ENCODE measurements at regions not wholly inside any gene's neighbourhood (a gene's known extent, or its start where the extent isn't known, plus 50 kb on each side); places are given as distances from the start of the nearest gene placed in this dataset.

DNA sequence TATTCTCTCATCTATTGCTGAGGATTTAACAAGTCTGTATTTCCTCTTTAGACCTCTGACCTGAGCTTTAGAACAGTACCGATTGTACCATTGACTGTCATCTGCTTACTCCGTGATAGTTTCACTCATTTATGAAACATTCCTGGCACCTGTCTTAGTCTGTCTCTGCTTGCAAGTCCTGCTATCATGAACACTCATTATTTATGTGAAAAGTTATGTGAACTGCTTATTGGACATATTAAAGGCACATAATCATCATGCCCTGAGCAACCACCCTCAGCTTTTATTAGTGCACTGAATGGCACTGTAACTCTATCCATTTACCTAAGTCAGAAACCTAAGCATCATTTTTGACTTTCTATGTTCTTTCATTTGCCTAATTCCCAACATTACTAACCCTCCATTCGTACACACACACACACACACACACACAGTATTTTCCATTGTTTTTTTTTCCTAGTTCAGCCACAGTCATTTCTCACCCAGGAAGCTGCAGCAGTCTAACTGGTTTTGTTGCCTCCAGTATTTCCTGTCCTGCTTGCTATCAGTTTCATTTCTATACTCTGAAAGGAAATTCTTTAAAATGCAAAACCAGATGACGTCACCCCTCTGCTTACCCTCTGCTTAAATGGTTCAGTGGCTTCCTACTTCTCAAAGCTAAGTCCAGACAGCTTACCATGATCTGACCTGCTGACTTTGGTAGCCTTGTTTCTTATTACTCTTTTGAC is 146.1 kb downstream of the HAUS1 start:
- Histone ChIP-seq H3K9me3 (ENCODE audit: low read depth) (no peaks in the 10 kb centered on the region), H2AFZ (no peak overlapping the region), H4K20me1 (ENCODE audit: insufficient read depth) (no peaks in the 10 kb centered on the region), H3K27ac (peak overlapping the region; percentile 32), H3K4me3 (no peak overlapping the region), H3K4me2 (ENCODE audit: unreplicated experiment) (peak overlapping the region; percentile 6), H3F3A (ENCODE audit: insufficient read depth) (peaks cover 32% of the 10 kb centered on the region), H3K36me3 (ENCODE audit: low read depth) (0 out of 2 replicates have a peak, but pooled peaks cover 8% of the 10 kb centered on the region), H3K4me1 (ENCODE audit: insufficient read depth) (peaks cover 29% of the 10 kb centered on the region), H3K9ac (no peak overlapping the region), H3K79me2 (ENCODE audit: insufficient read depth) (peaks cover 85% of the 10 kb centered on the region), H3K27me3 (replicated peaks; ENCODE audit: insufficient read depth) (no peaks in the 10 kb centered on the region), H3K9me2 (ENCODE audit: insufficient read depth) (no peaks in the 10 kb centered on the region)
- in situ Hi-C loops (cut with MboI) = no loop called here
- TF ChIP-seq EZH2 (IDR thresholded peaks at IDR 0.05; ENCODE audit: insufficient read depth, poor library complexity, severe bottlenecking) = no peak
- no peak for TF ChIP-seq EZH2phosphoT487 (IDR thresholded peaks at IDR 0.05; ENCODE audit: insufficient read depth, low read depth)
- WGBS, 2 experiments (ENCODE audit: low coverage in 1 of 2, low lambda C conversion rate in 2 of 2, missing lambda C conversion rate in 2 of 2) = 78 to 83% methylated on average over 4 of the region's 4 CpGs
- peak; percentile 59 for DNase-seq

DNA sequence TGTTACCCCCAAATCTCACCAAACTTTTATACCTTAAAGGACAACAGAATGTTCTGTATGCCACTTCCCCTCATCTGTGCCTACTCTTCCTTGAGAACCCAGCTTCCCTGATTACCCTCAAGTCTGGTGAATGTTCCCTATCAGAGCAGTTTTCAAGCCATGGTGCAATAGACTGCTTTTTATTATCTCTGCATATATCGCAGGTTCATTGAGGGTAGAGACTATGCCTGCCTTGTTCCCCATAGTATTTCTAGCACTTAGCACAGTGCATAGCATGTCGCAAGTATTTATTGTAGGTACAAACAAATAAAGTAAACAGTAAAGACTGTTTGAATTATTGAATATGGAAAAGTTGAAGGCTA is 146.6 kb downstream of the HAUS1 start:
- Histone ChIP-seq H3K27ac (peak overlapping the region; percentile 32), H3K4me2 (ENCODE audit: unreplicated experiment) (peak overlapping the region; percentile 6), H3K27me3 (replicated peaks; ENCODE audit: insufficient read depth) (no peaks in the 10 kb centered on the region), H3K9ac (no peak overlapping the region), H3K9me3 (ENCODE audit: low read depth) (no peaks in the 10 kb centered on the region), H3K4me3 (no peak overlapping the region), H3K79me2 (ENCODE audit: insufficient read depth) (peaks cover 80% of the 10 kb centered on the region), H4K20me1 (ENCODE audit: insufficient read depth) (no peaks in the 10 kb centered on the region), H3K36me3 (ENCODE audit: low read depth) (0 out of 2 replicates have a peak, but pooled peaks cover 8% of the 10 kb centered on the region), H3K9me2 (ENCODE audit: insufficient read depth) (no peaks in the 10 kb centered on the region), H3K4me1 (ENCODE audit: insufficient read depth) (peaks cover 29% of the 10 kb centered on the region), H3F3A (ENCODE audit: insufficient read depth) (peaks cover 32% of the 10 kb centered on the region), H2AFZ (no peak overlapping the region)
- no peak for TF ChIP-seq EZH2phosphoT487 (IDR thresholded peaks at IDR 0.05; ENCODE audit: insufficient read depth, low read depth)
- no peak for TF ChIP-seq EZH2 (IDR thresholded peaks at IDR 0.05; ENCODE audit: insufficient read depth, poor library complexity, severe bottlenecking)
- DNase-seq = no peak
- in situ Hi-C loops (cut with MboI) = no loop called here
- 68 to 80% methylated on average over 2 of the region's 2 CpGs for WGBS, 2 experiments (ENCODE audit: low coverage in 1 of 2, low lambda C conversion rate in 2 of 2, missing lambda C conversion rate in 2 of 2)

DNA sequence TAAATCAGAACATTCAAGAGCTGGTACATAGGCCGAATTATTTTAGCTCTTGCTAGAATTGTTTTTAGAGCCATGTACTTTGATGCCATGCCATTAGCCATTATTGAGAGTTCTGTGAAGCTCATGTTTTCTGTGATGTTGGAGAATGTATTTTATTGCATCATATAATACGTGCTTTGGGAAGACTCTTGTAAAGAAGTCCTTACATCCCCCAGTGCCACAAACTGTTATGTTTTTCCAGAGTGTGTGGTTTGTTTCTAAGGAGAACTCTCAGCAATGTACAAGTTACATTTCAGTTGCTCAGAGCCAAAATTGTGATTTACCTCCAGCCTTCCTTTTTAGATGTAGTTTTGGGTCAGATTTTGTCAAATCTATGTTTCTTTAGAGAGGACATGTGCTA is 148.6 kb downstream of the HAUS1 start:
- 92 to 98% methylated on average over 2 of the region's 2 CpGs for WGBS, 2 experiments (ENCODE audit: low coverage in 1 of 2, low lambda C conversion rate in 2 of 2, missing lambda C conversion rate in 2 of 2)
- Histone ChIP-seq H3K79me2 (ENCODE audit: insufficient read depth) (peaks cover 69% of the 10 kb centered on the region), H3K9me3 (ENCODE audit: low read depth) (no peaks in the 10 kb centered on the region), H3K9me2 (ENCODE audit: insufficient read depth) (no peaks in the 10 kb centered on the region), H3K4me2 (ENCODE audit: unreplicated experiment) (no peak overlapping the region), H4K20me1 (ENCODE audit: insufficient read depth) (no peaks in the 10 kb centered on the region), H3K36me3 (ENCODE audit: low read depth) (0 out of 2 replicates have a peak, but pooled peaks cover 8% of the 10 kb centered on the region), H3K9ac (no peak overlapping the region), H3F3A (ENCODE audit: insufficient read depth) (peaks cover 32% of the 10 kb centered on the region), H3K4me3 (no peak overlapping the region), H3K27ac (no peak overlapping the region), H3K4me1 (ENCODE audit: insufficient read depth) (peaks cover 29% of the 10 kb centered on the region), H2AFZ (no peak overlapping the region), H3K27me3 (replicated peaks; ENCODE audit: insufficient read depth) (no peaks in the 10 kb centered on the region)
- DNase-seq = no peak
- in situ Hi-C loops (cut with MboI) = no loop called here
- TF ChIP-seq EZH2phosphoT487 (IDR thresholded peaks at IDR 0.05; ENCODE audit: insufficient read depth, low read depth) = no peak
- no peak for TF ChIP-seq EZH2 (IDR thresholded peaks at IDR 0.05; ENCODE audit: insufficient read depth, poor library complexity, severe bottlenecking)

DNA sequence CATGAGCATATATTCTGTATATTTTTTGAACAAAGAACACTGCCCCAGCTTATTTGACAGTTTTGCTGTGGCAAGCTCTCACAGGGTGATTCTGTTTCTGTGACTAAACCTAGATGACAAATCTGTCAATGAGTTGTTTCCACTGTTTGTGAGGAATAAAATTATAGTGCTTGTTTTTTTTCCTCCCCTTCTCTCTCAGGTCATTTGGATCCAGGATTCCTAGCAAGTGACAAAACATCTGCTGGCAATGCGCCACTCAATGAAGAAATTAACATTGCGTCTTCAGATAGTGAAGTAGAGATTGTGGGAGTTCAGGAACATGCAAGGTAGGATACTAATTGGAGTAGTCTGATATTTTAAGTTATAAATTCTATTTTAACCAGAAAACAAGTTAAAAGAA is 149.3 kb downstream of the HAUS1 start:
- no peak overlapping the region for H2AFZ ChIP-seq
- WGBS, 2 experiments (ENCODE audit: low coverage in 1 of 2, low lambda C conversion rate in 2 of 2, missing lambda C conversion rate in 2 of 2) = 26 to 31% methylated on average over 2 of the region's 2 CpGs

More for the DNA sequence above, 149.3 kb downstream of the HAUS1 start:
- Histone ChIP-seq H3K79me2 (ENCODE audit: insufficient read depth) (peaks cover 67% of the 10 kb centered on the region), H3K4me1 (ENCODE audit: insufficient read depth) (peaks cover 29% of the 10 kb centered on the region), H3K27me3 (replicated peaks; ENCODE audit: insufficient read depth) (no peaks in the 10 kb centered on the region), H3K36me3 (ENCODE audit: low read depth) (0 out of 2 replicates have a peak, but pooled peaks cover 8% of the 10 kb centered on the region), H3F3A (ENCODE audit: insufficient read depth) (peaks cover 32% of the 10 kb centered on the region), H3K9ac (no peak overlapping the region), H4K20me1 (ENCODE audit: insufficient read depth) (no peaks in the 10 kb centered on the region), H3K4me2 (ENCODE audit: unreplicated experiment) (peak overlapping the region; percentile 5), H3K9me2 (ENCODE audit: insufficient read depth) (no peaks in the 10 kb centered on the region), H3K27ac (peak overlapping the region; percentile 7), H3K4me3 (no peak overlapping the region), H3K9me3 (ENCODE audit: low read depth) (no peaks in the 10 kb centered on the region)
- DNase-seq = peak; percentile 59
- in situ Hi-C loops (cut with MboI) = no loop called here
- TF ChIP-seq EZH2phosphoT487 (IDR thresholded peaks at IDR 0.05; ENCODE audit: insufficient read depth, low read depth) (no peak), EZH2 (IDR thresholded peaks at IDR 0.05; ENCODE audit: insufficient read depth, poor library complexity, severe bottlenecking) (no peak)
